ENCODE measurements at regions not wholly inside any gene's neighbourhood (a gene's known extent, or its start where the extent isn't known, plus 50 kb on each side); places are given as distances from the start of the nearest gene placed in this dataset.

DNA sequence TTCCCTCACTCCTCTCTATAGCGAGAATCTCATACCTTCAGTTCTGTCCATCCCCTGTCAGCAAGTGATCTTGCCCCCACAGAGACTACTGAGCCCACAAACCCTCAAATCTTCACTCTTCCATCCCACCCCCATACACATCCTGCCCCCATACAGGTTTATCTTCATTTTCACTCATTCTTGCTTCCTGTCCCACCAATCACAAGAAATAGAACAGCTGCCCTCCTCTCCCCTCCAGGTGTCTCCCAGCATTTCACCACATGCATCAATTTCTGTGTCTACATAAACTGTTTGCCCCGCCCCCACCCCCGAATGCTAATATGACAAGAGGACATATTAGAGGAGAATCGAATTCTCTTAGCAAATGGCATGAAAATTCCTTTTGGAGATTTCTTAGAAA lies 54.9 kb upstream of the CARMIL1 start:
- no peak for DNase-seq (ENCODE audit: low read depth)

DNA sequence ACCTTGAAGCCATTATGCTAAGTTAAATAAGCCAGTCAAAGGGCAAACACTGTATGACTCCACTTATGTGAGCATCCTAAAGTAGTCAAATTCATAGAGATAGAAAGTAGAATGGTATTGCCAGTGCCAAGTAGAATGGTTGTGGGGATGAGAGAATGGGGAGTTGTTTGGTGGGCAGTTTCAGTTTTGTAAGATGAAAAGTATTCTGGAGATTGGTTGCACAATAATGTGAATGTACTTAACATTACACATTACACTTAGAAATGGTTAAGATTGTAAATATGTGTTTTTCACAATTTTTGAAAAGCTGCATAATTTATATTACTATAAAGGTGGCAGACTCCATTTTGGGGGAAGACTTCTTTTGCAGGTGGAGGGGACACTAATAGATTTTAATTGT lies 51.3 kb upstream of the CARMIL1 start:
- DNase-seq (ENCODE audit: low read depth), result no peak

Measured in iris pigment epithelial cell (primary cell).